ENCODE measurements at regions not wholly inside any gene's neighbourhood (a gene's known extent, or its start where the extent isn't known, plus 50 kb on each side); places are given as distances from the start of the nearest gene placed in this dataset.
"Not testable (repeated sequence)": the region's sequence is repeated elsewhere in the genome, so short reads cannot be mapped to it uniquely, and the experiment has no call there.

DNA sequence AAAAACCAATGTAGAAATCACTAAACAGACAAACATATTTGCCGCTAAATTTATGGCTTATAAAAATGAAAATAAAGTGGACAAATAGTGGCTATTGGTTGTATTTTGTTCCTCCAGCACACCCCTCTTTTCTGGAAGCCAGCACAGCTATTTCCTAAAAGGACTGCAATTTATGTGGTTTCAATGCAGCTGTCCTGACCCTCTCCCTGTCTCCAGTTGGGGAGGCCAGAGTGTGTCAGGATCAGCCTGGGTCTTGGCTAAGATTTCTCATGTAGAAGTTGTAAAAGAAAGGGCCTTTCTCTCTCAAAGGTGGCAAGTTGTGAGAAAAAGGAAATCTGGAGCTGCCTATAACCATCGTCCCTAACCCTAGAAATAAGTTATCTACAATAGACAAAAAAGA lies 165.6 kb downstream of the ALDH8A1 start:
- DNase-seq (ENCODE audit: low read depth) = no peak

DNA sequence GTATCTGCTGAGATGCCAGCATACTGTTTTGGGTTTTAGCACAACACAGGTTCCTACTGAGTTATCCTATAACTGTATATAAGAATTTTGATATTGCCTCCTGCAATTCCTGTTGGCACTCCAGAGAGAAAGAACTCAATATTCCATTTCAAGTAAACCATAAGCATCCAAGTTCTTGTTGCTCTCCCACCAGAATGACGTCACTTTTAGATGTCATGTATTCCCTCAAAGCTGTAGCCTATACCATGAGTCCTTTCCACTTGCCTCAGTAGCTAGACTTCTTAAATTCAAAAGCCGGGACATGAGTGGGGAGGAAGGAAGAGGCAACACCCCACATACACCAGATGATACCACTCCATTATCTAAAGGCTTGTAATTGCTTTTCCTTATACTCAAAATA lies 171.5 kb downstream of the ALDH8A1 start:
- no peak for DNase-seq (ENCODE audit: low read depth)

DNA sequence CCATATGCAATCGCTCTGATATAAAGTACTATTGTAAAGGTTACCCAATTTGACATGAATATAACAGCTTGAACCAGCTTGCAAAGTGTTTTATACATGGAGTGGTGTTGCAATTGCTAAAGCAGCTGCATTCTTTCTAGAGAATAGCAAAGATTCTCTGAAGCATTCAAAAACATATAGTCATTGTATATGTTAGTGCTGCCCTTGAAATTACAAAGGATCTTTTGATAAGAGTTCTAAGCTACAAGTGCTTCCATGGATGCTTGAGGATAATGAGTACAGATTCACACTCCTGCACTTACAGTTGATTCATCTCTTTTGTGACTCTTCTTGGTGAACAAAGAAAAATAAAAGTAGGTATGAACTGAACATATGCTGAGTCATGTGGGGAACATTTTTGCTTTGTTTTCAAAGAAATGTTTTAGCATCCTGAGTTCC lies 175.7 kb downstream of the ALDH8A1 start:
- DNase-seq (ENCODE audit: low read depth) = no peak

GRCh38 chr6:134772671-134773360 lies 177.1 kb downstream of the ALDH8A1 start:
- DNase-seq (ENCODE audit: low read depth) = no peak

GRCh38 chr6:134768931-134769330 lies 181.0 kb downstream of the ALDH8A1 start:
- no peak for DNase-seq (ENCODE audit: low read depth)

- DNase-seq (ENCODE audit: low read depth) = no peak
These were observed 183.4 kb downstream of the ALDH8A1 start for GRCh38 chr6:134766497-134766896.

DNA sequence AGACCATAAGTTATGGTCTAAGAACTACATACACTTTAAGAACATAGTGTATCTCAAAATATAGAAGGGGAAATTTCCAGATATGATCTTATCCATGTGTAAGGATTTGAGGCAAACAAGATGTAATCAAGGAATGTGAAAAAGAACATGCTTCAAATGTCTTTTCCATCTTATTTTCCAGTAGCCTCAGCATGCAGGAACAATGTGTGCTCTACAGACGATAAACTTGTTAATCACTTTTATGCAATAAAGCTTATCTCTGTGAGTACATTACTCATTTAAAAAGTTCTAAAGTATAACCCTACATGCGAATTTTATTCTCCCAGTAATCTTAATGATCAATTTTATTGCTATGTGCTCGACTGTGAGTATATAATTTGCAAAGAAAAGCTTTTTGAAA lies 185.2 kb downstream of the ALDH8A1 start:
- DNase-seq (ENCODE audit: low read depth) = no peak

- not testable (repeated sequence) for DNase-seq (ENCODE audit: low read depth)
These were observed 186.3 kb downstream of the ALDH8A1 start for GRCh38 chr6:134763575-134763974.

GRCh38 chr6:134758621-134759020 lies 191.3 kb downstream of the ALDH8A1 start:
- no peak for DNase-seq (ENCODE audit: low read depth)

GRCh38 chr6:134757911-134758361 lies 192.0 kb downstream of the ALDH8A1 start:
- no peak for DNase-seq (ENCODE audit: low read depth)

DNA sequence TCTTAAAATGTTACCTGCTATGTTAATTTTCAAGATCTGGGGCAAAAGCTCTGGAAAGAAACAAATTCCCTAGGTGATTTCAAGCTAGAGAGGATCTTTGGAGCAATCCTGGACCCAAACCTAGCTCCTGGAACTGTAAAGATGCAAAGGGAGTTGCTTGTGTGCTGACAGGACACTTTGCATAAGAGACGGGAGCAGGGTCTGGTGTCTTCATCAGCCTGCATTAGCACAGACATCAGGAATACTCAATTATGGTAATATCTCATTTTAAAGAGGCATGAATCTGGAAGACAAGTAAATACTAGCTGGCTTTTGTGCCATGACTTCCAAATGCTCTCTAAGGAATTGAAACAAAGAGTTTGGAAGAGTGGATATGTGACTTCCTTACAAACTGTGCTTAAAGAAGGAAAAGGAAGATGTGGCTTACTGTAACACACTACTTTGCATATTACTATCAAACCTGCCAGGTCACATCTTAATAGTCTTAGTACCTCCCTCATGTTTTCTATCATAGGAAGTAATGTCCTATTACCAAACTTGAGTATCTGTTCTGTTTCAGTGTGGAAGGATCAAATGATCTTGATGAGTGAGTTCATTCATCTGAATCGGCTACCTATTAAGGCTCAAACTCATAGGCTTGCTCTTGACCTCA lies 193.4 kb downstream of the ALDH8A1 start:
- no peak for DNase-seq (ENCODE audit: low read depth)

- DNase-seq (ENCODE audit: low read depth) = no peak
These were observed 195.7 kb downstream of the ALDH8A1 start for GRCh38 chr6:134754013-134754690.

DNA sequence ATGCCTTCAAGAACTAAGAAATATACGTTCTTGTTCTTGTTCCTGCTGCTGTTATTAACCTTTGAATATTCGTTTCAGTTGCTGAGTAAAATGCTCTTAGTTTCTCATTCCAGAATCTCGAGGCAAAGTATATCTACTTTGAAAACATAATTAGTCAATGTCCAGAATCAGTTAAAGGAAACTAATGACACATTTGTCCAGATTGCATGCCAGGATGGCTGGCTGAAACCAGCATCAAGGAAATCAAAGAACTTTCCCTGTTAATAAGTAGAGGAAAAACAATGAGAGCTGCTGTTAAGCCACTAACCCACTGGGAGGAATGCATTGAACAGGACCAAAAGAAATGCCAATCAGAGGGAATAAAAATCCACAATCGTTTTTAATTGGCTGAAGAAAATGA lies 196.9 kb downstream of the ALDH8A1 start:
- no peak for DNase-seq (ENCODE audit: low read depth)

DNA sequence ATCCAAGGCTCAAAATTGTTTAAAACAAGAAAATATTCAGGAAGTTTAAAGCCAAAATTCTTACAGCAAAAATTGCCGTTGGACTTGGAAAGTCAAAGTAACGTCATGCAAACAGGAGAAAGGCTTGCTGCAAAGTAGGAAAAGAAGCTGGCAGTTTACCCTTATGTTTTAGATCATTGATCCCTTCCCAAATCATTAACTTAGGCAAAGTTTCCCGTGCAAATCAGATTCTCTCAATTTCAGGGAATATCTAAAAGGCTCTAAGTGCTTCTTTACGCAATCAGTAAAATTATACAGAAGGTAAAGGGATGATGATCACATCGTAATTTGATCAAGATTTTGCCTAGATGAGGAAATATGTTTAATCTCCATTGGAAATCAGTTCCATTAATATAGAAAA lies 197.5 kb downstream of the ALDH8A1 start:
- no peak for DNase-seq (ENCODE audit: low read depth)

GRCh38 chr6:134750669-134751068 lies 199.2 kb downstream of the ALDH8A1 start:
- no peak for DNase-seq (ENCODE audit: low read depth)

DNA sequence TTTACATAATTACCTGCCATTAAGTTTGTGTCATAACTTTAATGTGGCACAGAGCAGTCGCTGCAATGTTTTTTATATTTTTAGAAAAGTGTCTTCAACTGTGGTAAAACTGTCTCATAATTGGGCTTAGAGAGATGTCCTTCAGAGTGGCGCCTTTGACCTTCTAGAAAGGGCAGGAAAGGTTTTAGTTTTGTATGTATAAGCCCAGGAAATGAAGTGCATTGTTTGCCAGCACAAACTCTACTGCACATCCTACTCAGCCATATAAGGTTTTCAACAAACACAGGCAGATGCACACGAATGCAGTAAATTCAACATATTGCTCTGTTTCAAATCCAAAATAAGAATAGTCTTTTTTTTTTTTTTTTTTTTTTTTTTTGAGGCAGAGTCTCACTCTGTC lies 201.4 kb downstream of the ALDH8A1 start:
- DNase-seq (ENCODE audit: low read depth) = no peak

GRCh38 chr6:134747197-134747596 lies 202.7 kb downstream of the ALDH8A1 start:
- DNase-seq (ENCODE audit: low read depth) = not testable (repeated sequence)

GRCh38 chr6:134746140-134746539 lies 203.8 kb downstream of the ALDH8A1 start:
- DNase-seq (ENCODE audit: low read depth) = no peak

GRCh38 chr6:134745192-134745591 lies 204.7 kb downstream of the ALDH8A1 start:
- not testable (repeated sequence) for DNase-seq (ENCODE audit: low read depth)

GRCh38 chr6:134744301-134744700 lies 205.6 kb downstream of the ALDH8A1 start:
- DNase-seq (ENCODE audit: low read depth) = no peak

DNA sequence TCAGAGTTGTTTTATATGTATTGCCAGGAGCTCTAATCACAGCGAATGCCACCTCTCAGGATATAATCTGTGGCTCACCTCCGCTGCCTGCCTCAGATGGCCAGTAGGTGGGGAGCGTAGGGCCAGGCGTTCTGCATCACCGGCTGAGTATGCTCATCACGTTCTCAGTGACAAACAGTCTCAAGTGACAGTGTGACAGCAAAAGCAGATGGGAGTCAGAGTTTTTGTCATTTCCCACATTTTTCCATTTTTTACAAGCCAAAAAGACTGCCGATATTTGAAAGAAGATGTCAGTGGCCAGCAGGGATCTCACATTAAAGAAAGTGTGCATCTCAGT lies 208.7 kb downstream of the ALDH8A1 start:
- DNase-seq (ENCODE audit: low read depth) = no peak

DNA sequence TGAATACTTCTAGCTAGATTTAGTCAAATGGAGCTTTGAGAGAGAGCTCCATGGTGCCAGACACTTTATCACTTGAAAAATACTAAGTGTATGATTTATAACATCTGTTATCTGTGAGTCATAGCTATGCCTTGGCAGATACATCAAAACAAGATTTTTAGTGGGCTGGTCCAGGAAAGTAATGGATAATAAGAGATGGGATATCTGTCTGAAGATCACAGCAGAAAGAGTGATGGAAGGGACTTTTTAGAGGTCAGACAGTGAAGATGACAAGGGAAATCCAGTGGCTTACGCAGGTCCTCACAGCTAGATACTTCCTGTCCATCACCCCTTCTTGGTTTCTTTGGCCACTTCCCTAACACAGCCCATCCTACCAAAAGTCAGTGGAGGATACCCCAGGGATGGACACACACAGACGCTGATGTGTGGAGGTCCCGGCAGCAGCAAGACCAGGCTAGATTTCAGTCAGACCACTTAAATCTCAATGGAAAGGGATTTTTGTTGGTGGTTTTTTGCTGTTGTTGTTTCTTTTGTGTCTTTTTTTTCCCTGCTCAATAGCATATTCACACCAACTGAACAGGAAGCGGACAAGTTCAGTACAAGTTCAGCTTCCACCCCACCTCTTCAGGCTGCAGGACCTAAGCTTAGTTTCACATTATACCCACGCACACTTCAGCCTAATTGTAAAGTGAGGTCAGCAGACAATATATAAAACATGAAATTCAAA lies 209.3 kb downstream of the ALDH8A1 start:
- DNase-seq (ENCODE audit: low read depth) = no peak

DNA sequence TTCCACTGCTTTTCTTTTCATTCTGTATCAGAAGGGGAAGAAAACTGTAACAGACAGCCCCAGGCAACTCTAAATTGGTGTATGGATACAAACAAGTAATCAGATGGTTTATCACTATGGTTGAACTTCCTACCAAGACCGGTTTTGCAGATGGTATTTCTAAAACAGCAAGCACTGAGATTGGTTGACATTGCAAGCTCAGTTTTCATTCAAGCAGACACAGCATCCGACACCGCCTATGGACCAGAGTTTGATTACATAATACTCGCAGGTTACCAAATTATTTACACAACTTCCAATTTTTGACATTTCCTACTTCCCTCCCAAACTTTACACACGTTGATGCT lies 209.9 kb downstream of the ALDH8A1 start:
- no peak for DNase-seq (ENCODE audit: low read depth)

Data from stimulated activated CD8-positive, alpha-beta memory T cell treated with anti-CD3 and anti-CD28 coated beads, Interleukin-12 subunit alpha, Interleukin-12 subunit beta, amount 100 ng/mL, for 1 hour (primary cell).